NB4 (cell line): ENCODE measurements at regions not wholly inside any gene's neighbourhood (a gene's known extent, or its start where the extent isn't known, plus 50 kb on each side); places are given as distances from the start of the nearest gene placed in this dataset.

ENCODE experiments used
- CTCF ChIP-seq: IDR thresholded peaks from one replicate; pipeline ENCODE4 v1.5.1; 2012; ENCODE audit warnings: low read depth, low read length
- MAX ChIP-seq: IDR thresholded peaks from 2 replicates; pipeline ENCODE4 v1.6.1; 2011; ENCODE audit warnings: low read depth, low read length
- POLR2A ChIP-seq: IDR thresholded peaks from 2 replicates; pipeline ENCODE4 v1.6.1; 2011; ENCODE audit warnings: mild to moderate bottlenecking; ENCODE audit not compliant: insufficient read length; ENCODE audit errors: extremely low read depth

DNA sequence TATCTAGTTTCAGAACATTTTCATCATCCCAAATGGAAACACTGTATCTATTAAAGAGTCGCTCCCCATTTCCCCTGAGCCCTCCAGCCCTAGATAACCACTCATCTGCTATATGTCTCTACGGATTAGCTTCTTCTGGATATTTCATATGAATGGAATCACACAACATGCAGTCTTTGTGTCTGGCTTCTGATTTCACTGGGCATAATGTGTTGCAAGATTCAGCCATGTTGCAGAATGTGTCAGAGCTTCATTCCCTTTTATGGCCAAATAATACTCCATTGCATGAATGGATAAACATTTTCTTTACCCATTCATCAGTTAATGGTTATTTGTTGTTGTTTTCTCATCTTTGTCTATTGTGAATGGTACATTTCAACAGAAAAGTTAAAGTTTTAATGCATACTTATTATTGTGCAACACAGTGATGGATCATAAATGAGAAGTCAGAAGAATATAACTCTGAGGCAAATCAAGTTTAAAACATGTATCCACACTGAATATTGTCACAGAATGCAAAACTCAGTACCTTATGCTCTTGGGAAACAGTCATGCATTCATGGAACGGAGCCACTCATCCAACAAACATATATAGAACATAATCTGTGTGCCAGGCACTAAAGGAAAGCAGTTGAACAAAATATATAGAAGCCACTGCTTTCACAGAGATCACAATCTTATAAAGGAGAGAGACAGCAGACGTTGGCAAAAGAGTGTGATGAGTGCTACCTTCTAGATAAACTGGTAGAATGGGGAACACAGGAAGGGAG lies 57.8 kb upstream of the MAGEA4 start:
- TF ChIP-seq CTCF, result no peak
- no peak for TF ChIP-seq POLR2A
- no peak for TF ChIP-seq MAX
